Aorta (tissue), 5 donors: ENCODE measurements at regions not wholly inside any gene's neighbourhood (a gene's known extent, or its start where the extent isn't known, plus 50 kb on each side); places are given as distances from the start of the nearest gene placed in this dataset.

Experiments used
- ATAC-seq: fragments of 200-7000 bp; cut with Tn5 transposase; one replicate; pipeline ENCODE4 v1.9.1; 2022; ENCODE audit warnings: moderate library complexity; ENCODE audit not compliant: low FRiP score
- DNase-seq, 2 donors: peaks; one replicate each; pipeline ENCODE4 v3.0.0-alpha.2; 2020
- H3K27ac ChIP-seq, 2 donors: one replicate each; pipeline ENCODE4 v1.5.1; 2013; ENCODE audit warnings: low read length in 2 of 2, mild to moderate bottlenecking in 2 of 2, moderate library complexity in 2 of 2, control low read depth in 1 of 2, inconsistent platforms in 1 of 2, low read depth in 1 of 2
- H3K27me3 ChIP-seq, 2 donors: one replicate each; pipeline ENCODE4 v1.6.1; 2013; ENCODE audit warnings: control low read depth in 1 of 2, low read length in 1 of 2, mild to moderate bottlenecking in 1 of 2, moderate library complexity in 1 of 2; ENCODE audit not compliant: insufficient read depth in 2 of 2, control insufficient read depth in 1 of 2
- H3K36me3 ChIP-seq, 2 donors: one replicate each; pipeline ENCODE4 v1.6.1; 2013; ENCODE audit warnings: control low read depth in 1 of 2, low read length in 1 of 2, mild to moderate bottlenecking in 1 of 2; ENCODE audit not compliant: insufficient read depth in 2 of 2, control insufficient read depth in 1 of 2
- H3K4me1 ChIP-seq, 2 donors: one replicate each; pipeline ENCODE4 v1.6.1; 2013; ENCODE audit warnings: low read length in 2 of 2, control low read depth in 1 of 2, mild to moderate bottlenecking in 1 of 2, moderate library complexity in 1 of 2; ENCODE audit not compliant: insufficient read depth in 2 of 2, control insufficient read depth in 1 of 2
- H3K4me3 ChIP-seq, 2 donors: one replicate each; pipeline ENCODE4 v1.5.1; 2013; ENCODE audit warnings: low read length in 2 of 2, control low read depth in 1 of 2, mild to moderate bottlenecking in 1 of 2
- H3K9me3 ChIP-seq: one replicate; pipeline ENCODE4 v1.6.1; 2013; ENCODE audit warnings: mild to moderate bottlenecking, low read length; ENCODE audit not compliant: control insufficient read depth
- WGBS, 2 donors: extraction: QIAGEN DNeasy Blood & Tissue Kit; methylation state at CpG; one replicate each; pipeline ENCODE4 v1.1.7; 2013; 5-methylcytosine and 5-hydroxymethylcytosine counted together
- intact Hi-C, 2 donors: fragments of 100-400 bp; cut with DNase I; formaldehyde crosslinking; loops; one replicate each; pipeline versions ENCODE4 v1.14.2 to v1.15.0; 2022
- donor health status: healthy with polysubstance abuse.
- donor health status: Bipolar disorder and iron deficiency.
- donor health status: DM: no; HTN: no; CAD: no.
- donor health status: DM: no; HTN: no; CAD: no.
- donor health status: DM: yes; HTN: yes; CAD: no.

DNA sequence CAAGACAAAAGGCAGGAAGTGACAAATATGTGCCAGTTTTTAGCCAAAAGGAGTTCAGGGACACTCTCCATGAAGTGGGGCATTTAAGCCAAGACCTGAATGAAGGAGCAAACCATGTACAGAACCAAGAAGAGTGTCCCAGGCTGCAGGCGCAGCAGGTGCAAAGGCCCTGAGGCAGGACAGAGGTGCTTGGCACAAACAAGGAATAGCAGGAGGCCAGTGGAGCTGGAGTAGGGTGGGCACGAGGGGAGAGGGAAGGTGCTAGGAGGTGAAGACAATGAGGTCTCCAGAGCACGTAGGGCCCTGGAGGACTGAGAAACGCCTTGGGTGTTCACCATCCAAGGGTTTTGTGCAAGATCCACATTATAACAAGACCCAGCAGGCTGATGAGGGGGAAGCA lies 474.1 kb downstream of the MN1 start:
- Histone ChIP-seq H3K9me3 (no peaks in the 10 kb centered on the region), H3K4me1 (no peaks in the 10 kb centered on the region), H3K4me3 (no peak overlapping the region), H3K36me3 (no peaks in the 10 kb centered on the region), H3K27ac (no peak overlapping the region), H3K27me3 (no peaks in the 10 kb centered on the region)
- no peak for DNase-seq
- 94% methylated on average over 4 of the region's 4 CpGs for WGBS, 2 donors
- no peak for ATAC-seq
- intact Hi-C loops: no loop called here

- Histone ChIP-seq H3K27ac (no peak overlapping the region), H3K4me3 (no peak overlapping the region), H3K27me3 (no peaks in the 10 kb centered on the region), H3K36me3 (no peaks in the 10 kb centered on the region), H3K9me3 (no peaks in the 10 kb centered on the region), H3K4me1 (no peaks in the 10 kb centered on the region)
- DNase-seq: no peak
- intact Hi-C loops: no loop called here
- WGBS, 2 donors: 89 to 94% methylated on average over 5 of the region's 5 CpGs
- ATAC-seq: no peak
Measured at GRCh38 chr22:27327981-27328721, 473.4 kb downstream of the MN1 start.

DNA sequence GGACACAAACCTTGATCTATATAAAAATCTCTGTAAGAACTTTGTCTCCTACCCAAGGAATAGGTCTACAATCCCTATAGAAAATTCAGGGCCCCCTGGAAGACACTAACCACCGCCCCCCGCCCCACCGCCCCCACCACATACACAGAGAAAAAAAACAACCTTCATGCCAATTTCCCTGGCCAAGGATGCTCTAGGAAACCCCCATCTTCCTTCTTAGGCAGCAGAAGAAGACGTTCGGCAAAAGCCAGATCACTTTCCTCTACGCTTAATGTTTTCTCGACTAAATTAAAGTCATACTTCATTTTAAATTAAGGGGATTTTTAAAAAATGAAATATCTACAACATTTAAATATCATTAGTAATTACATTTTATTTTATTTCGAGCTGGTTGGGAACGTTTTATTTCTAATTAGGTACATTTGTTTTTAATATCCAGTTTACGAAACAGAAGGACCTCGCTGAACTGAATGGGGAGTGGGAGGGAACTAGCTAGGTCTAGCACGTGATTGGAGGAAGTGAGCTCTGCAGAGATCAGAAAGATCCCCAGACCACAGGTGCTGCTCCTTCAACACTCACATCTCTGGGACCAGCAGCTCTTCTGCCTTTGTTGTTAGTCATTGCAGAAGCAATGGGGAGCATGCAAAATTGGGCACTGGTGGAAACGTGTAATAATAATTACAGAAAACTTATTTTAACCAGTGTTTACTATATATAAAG lies 472.3 kb downstream of the MN1 start:
- intact Hi-C loops: no loop called here
- Histone ChIP-seq H3K27ac (no peak overlapping the region), H3K9me3 (no peaks in the 10 kb centered on the region), H3K4me1 (no peaks in the 10 kb centered on the region), H3K4me3 (no peak overlapping the region), H3K36me3 (no peaks in the 10 kb centered on the region), H3K27me3 (no peaks in the 10 kb centered on the region)
- no peak for ATAC-seq
- 76 to 84% methylated on average over 13 of the region's 13 CpGs for WGBS, 2 donors
- DNase-seq: no peak

DNA sequence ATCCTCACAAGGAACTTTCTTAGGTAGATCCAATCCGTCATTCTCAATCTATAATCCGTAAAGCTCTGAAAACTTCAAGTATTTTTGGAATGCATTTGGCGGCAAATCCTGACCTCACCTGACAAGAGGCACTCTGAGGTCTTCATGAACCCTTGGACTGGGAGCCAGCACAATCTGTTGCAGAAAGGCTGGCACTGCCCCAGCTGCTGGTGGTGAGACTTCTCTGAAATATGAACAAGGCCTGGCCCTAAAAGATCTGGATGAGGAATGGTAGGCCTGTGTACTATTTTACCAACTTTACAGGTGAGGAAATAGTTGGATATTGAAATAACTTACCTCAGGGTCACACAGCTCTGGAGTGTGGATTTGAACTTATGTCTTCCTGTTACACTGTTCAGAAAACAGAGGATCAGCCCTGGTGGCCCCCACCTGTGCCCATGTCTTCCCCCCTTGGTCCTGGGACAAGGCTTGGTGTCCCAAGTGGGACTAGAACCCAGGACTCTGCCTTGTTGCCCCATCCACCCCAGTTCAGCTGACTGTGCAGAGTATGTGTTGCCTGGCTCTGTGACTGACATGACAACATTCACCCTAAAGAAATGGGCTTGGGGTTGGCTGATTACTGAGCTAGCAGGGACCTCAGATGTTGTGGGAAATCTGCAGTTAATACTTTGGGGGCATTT lies 471.4 kb downstream of the MN1 start:
- Histone ChIP-seq H3K27me3 (no peaks in the 10 kb centered on the region), H3K4me3 (no peak overlapping the region), H3K4me1 (no peaks in the 10 kb centered on the region), H3K36me3 (no peaks in the 10 kb centered on the region), H3K27ac (no peak overlapping the region), H3K9me3 (no peaks in the 10 kb centered on the region)
- DNase-seq: no peak
- intact Hi-C loops: loop anchor here in 1 of 2 donors (10.0 kb wide), 1 partner anchor 85 kb away; no protein-coding TSS in a partner anchor
- no peak for ATAC-seq
- WGBS, 2 donors: 89 to 92% methylated on average over 3 of the region's 3 CpGs

GRCh38 chr22:27331526-27332281 lies 469.9 kb downstream of the MN1 start:
- Histone ChIP-seq H3K9me3 (no peaks in the 10 kb centered on the region), H3K27ac (no peak overlapping the region)
- intact Hi-C loops: loop anchor here in 1 of 2 donors (10.0 kb wide), 1 partner anchor 87 kb away; no protein-coding TSS in a partner anchor

DNA sequence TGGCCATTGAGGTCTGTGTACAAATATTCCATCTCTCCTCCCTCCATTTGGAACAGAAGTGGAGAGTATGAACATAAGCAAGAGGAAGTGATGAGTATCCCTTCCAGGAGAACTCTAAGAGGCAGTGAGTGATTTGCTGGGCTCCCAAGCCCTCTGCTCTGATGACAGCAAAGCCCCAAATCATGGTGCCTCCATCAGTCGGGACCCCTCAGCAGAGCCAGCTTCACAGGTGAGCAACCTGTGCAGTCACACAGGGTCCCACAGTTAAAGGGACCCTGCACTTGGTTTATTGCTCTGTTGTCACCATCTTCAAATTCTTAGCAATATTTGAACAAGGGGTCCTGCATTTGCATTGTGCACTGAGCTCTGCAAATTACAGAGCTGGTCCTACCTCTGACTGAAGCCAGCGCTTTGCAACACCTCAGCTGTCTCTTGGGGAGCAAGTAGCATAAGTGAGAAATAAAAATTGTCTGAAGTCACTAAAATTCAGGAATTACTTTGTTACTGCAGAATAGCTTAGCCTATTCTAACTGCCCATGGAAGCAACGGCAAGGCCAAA lies 466.4 kb downstream of the MN1 start:
- H3K4me3 ChIP-seq: no peak overlapping the region
- H3K36me3 ChIP-seq: no peaks in the 10 kb centered on the region
- intact Hi-C loops: loop anchor here in 1 of 2 donors (10.0 kb wide), 1 partner anchor 90 kb away; no protein-coding TSS in a partner anchor
- ATAC-seq (no peak), DNase-seq (no peak)
- H3K27ac ChIP-seq: no peak overlapping the region
- WGBS, 2 donors: 61 to 94% methylated on average over 3 of the region's 3 CpGs
- no peaks in the 10 kb centered on the region for H3K4me1 ChIP-seq
- no peaks in the 10 kb centered on the region for H3K9me3 ChIP-seq
- no peaks in the 10 kb centered on the region for H3K27me3 ChIP-seq

More at GRCh38 chr22:27331526-27332281, 469.9 kb downstream of the MN1 start:
- H3K36me3 ChIP-seq: no peaks in the 10 kb centered on the region
- no peaks in the 10 kb centered on the region for H3K27me3 ChIP-seq
- peak; percentile 83 for DNase-seq
- H3K4me3 ChIP-seq: no peak overlapping the region
- H3K4me1 ChIP-seq: no peaks in the 10 kb centered on the region
- peak; percentile 73 for ATAC-seq
- 31 to 33% methylated on average over 16 of the region's 16 CpGs for WGBS, 2 donors

- Histone ChIP-seq H3K4me1 (no peaks in the 10 kb centered on the region), H3K9me3 (no peaks in the 10 kb centered on the region), H3K4me3 (no peak overlapping the region), H3K27ac (no peak overlapping the region), H3K27me3 (no peaks in the 10 kb centered on the region), H3K36me3 (no peaks in the 10 kb centered on the region)
- DNase-seq (no peak), ATAC-seq (no peak)
- intact Hi-C loops: loop anchor here in 1 of 2 donors (10.0 kb wide), 1 partner anchor 92 kb away; no protein-coding TSS in a partner anchor
- WGBS, 2 donors: 83 to 86% methylated on average over 10 of the region's 10 CpGs
Measured at GRCh38 chr22:27336151-27337090, 465.1 kb downstream of the MN1 start.
